ENCODE measurements at regions not wholly inside any gene's neighbourhood (a gene's known extent, or its start where the extent isn't known, plus 50 kb on each side); places are given as distances from the start of the nearest gene placed in this dataset.
"Not testable (repeated sequence)": the region's sequence is repeated elsewhere in the genome, so short reads cannot be mapped to it uniquely, and the experiment has no call there.

DNA sequence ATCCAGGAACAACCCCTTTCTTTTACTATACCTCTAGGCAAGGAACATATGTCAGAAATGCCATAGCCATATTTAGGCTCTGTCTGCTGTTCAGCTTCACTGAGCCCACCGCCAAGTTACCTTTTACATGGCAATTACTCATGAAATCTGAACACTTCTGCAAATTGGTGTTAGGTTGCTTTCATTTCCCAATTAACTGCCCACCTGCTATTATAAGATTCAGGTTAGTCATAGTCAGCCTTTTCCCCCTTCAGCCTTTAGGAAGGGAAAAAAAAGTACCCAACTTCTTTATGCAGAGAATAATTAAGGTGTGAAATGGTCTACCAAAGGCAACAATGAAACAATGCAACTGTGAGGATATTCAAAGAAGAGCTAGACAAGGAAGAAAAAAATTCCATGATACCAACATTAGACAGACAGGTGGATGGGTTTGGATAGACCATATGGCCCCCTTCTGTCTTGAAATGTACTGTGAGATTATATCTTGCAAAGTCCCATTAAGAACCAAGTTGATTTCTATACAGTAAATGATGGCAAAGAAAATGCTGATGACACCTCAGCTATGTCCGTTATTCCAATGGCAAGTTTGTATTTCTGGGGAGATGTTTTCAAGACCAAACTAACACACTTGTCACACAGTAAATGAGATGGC lies 442.1 kb upstream of the NRP1 start:
- POLR2A ChIA-PET = no interaction called here
- H3K4me3 ChIP-seq (ENCODE audit: control insufficient read depth in 1 of 7, extremely low read depth in 1 of 7, insufficient read depth in 4 of 7, low read depth in 2 of 7, low read length in 6 of 7) = no peak overlapping the region
- H3K36me3 ChIP-seq (ENCODE audit: control insufficient read depth in 4 of 4, insufficient read depth in 4 of 4, low read length in 3 of 4) = no peaks in the 10 kb centered on the region
- no peak for DNase-seq
- peaks cover 0 to 3% (median 0%) of the 10 kb centered on the region in 5 experiments for H3K27me3 ChIP-seq (replicated peaks in 2 of 5; ENCODE audit: control insufficient read depth in 4 of 5, insufficient read depth in 5 of 5, low read length in 4 of 5)
- CTCF ChIA-PET = no interaction called here
- H3K27ac ChIP-seq (ENCODE audit: insufficient read depth in 1 of 2, low read depth in 1 of 2, low read length in 2 of 2, poor library complexity in 1 of 2, severe bottlenecking in 2 of 2) = no peak overlapping the region
- H3K9me3 ChIP-seq (ENCODE audit: control extremely low read depth in 1 of 5, control insufficient read depth in 4 of 5, insufficient read depth in 2 of 5, low read depth in 1 of 5, low read length in 4 of 5) = no peaks in the 10 kb centered on the region
- 100% methylated on average over 1 of the region's 2 CpGs for WGBS (ENCODE audit: insufficient coverage)
- H3K4me1 ChIP-seq (ENCODE audit: control extremely low read depth in 1 of 4, control insufficient read depth in 4 of 4, insufficient read depth in 4 of 4, low read length in 3 of 4) = peaks cover 5 to 15% (median 8%) of the 10 kb centered on the region in 4 experiments

GRCh38 chr10:33774857-33775256 lies 440.4 kb upstream of the NRP1 start:
- H3K27me3 ChIP-seq (replicated peaks in 2 of 5; ENCODE audit: control insufficient read depth in 4 of 5, insufficient read depth in 5 of 5, low read length in 4 of 5) = peaks cover 0 to 3% (median 0%) of the 10 kb centered on the region in 5 experiments
- ChIA-PET POLR2A (interaction anchor here (0.6 kb wide), 1 partner anchor 177 kb away, joined by 3 read pairs; no protein-coding TSS in a partner anchor), CTCF (no interaction called here)
- no peaks in the 10 kb centered on the region for H3K36me3 ChIP-seq (ENCODE audit: control insufficient read depth in 4 of 4, insufficient read depth in 4 of 4, low read length in 3 of 4)
- H3K27ac ChIP-seq (ENCODE audit: insufficient read depth in 1 of 2, low read depth in 1 of 2, low read length in 2 of 2, poor library complexity in 1 of 2, severe bottlenecking in 2 of 2) = no peak overlapping the region
- DNase-seq = no peak
- H3K9me3 ChIP-seq (ENCODE audit: control extremely low read depth in 1 of 5, control insufficient read depth in 4 of 5, insufficient read depth in 2 of 5, low read depth in 1 of 5, low read length in 4 of 5) = no peaks in the 10 kb centered on the region
- H3K4me3 ChIP-seq (ENCODE audit: control insufficient read depth in 1 of 7, extremely low read depth in 1 of 7, insufficient read depth in 4 of 7, low read depth in 2 of 7, low read length in 6 of 7) = no peak overlapping the region
- WGBS (ENCODE audit: insufficient coverage) = 97% methylated on average over 3 of the region's 4 CpGs
- H3K4me1 ChIP-seq (ENCODE audit: control extremely low read depth in 1 of 4, control insufficient read depth in 4 of 4, insufficient read depth in 4 of 4, low read length in 3 of 4) = peaks cover 5 to 15% (median 8%) of the 10 kb centered on the region in 4 experiments

DNA sequence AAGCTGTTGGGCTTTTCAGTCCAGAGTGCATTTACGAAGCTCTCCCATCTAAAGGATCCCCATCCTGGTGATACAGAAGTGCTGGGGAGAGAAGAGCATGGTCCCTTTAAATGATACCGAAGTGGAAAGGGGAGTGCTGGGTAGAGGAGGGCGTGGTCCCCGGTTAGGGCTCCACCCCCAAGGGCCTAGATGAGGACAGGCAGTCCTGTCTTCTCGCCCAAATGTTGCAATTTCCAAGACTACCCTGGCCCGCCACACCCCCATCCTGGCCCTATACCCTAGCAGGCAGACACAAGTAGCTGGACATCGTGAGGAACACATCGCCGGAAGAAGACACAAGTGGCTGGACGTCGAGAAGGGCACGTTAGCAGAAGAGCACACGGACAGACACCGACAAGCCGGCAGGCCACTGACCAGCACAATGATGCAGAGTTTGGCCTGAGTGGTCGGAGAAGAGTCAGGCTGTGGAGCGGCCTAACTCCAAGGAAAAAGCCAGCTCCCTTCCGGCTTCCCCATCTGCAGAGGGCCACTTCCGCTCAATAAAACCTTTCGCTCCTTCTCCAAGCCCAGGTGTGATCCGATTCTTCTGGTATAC lies 439.5 kb upstream of the NRP1 start:
- Histone ChIP-seq H3K4me3 (ENCODE audit: control insufficient read depth in 1 of 7, extremely low read depth in 1 of 7, insufficient read depth in 4 of 7, low read depth in 2 of 7, low read length in 6 of 7) (no peak overlapping the region), H3K27ac (ENCODE audit: insufficient read depth in 1 of 2, low read depth in 1 of 2, low read length in 2 of 2, poor library complexity in 1 of 2, severe bottlenecking in 2 of 2) (no peak overlapping the region), H3K4me1 (ENCODE audit: control extremely low read depth in 1 of 4, control insufficient read depth in 4 of 4, insufficient read depth in 4 of 4, low read length in 3 of 4) (peaks cover 5 to 15% (median 8%) of the 10 kb centered on the region in 4 experiments), H3K36me3 (ENCODE audit: control insufficient read depth in 4 of 4, insufficient read depth in 4 of 4, low read length in 3 of 4) (no peaks in the 10 kb centered on the region), H3K27me3 (replicated peaks in 2 of 5; ENCODE audit: control insufficient read depth in 4 of 5, insufficient read depth in 5 of 5, low read length in 4 of 5) (peaks cover 0 to 3% (median 0%) of the 10 kb centered on the region in 5 experiments), H3K9me3 (ENCODE audit: control extremely low read depth in 1 of 5, control insufficient read depth in 4 of 5, insufficient read depth in 2 of 5, low read depth in 1 of 5, low read length in 4 of 5) (no peaks in the 10 kb centered on the region)
- DNase-seq = no peak
- over 99% methylated on average over 18 of the region's 21 CpGs for WGBS (ENCODE audit: insufficient coverage)
- ChIA-PET POLR2A (interaction anchor here (0.7 kb wide), 1 partner anchor 58 kb away, joined by 3 read pairs; no protein-coding TSS in a partner anchor), CTCF (no interaction called here)

- POLR2A ChIA-PET = interaction anchor here (0.7 kb wide), 1 partner anchor 58 kb away, joined by 3 read pairs; no protein-coding TSS in a partner anchor
- WGBS (ENCODE audit: insufficient coverage) = 0% methylated on average over 3 of the region's 4 CpGs
Observed at GRCh38 chr10:33773253-33773573, 438.7 kb upstream of the NRP1 start.

GRCh38 chr10:33772370-33773252 lies 438.1 kb upstream of the NRP1 start:
- DNase-seq = peak; percentile 15 to 72 (median 60)
- Histone ChIP-seq H3K4me1 (ENCODE audit: control extremely low read depth in 1 of 4, control insufficient read depth in 4 of 4, insufficient read depth in 4 of 4, low read length in 3 of 4) (peaks cover 5 to 15% (median 8%) of the 10 kb centered on the region in 4 experiments), H3K9me3 (ENCODE audit: control extremely low read depth in 1 of 5, control insufficient read depth in 4 of 5, insufficient read depth in 2 of 5, low read depth in 1 of 5, low read length in 4 of 5) (no peaks in the 10 kb centered on the region), H3K27me3 (replicated peaks in 2 of 5; ENCODE audit: control insufficient read depth in 4 of 5, insufficient read depth in 5 of 5, low read length in 4 of 5) (peaks cover 0 to 3% (median 0%) of the 10 kb centered on the region in 5 experiments), H3K36me3 (ENCODE audit: control insufficient read depth in 4 of 4, insufficient read depth in 4 of 4, low read length in 3 of 4) (no peaks in the 10 kb centered on the region), H3K4me3 (ENCODE audit: control insufficient read depth in 1 of 7, extremely low read depth in 1 of 7, insufficient read depth in 4 of 7, low read depth in 2 of 7, low read length in 6 of 7) (peak overlapping the region in 6 of 7 experiments; percentile 13 to 69 (median 36)), H3K27ac (ENCODE audit: insufficient read depth in 1 of 2, low read depth in 1 of 2, low read length in 2 of 2, poor library complexity in 1 of 2, severe bottlenecking in 2 of 2) (no peak overlapping the region)
- CTCF ChIA-PET = no interaction called here
- WGBS (ENCODE audit: insufficient coverage) = 31% methylated on average over 6 of the region's 16 CpGs
- POLR2A ChIA-PET = no interaction called here

More at GRCh38 chr10:33773253-33773573, 438.7 kb upstream of the NRP1 start:
- Histone ChIP-seq H3K4me3 (ENCODE audit: control insufficient read depth in 1 of 7, extremely low read depth in 1 of 7, insufficient read depth in 4 of 7, low read depth in 2 of 7, low read length in 6 of 7) (peak overlapping the region in 5 of 7 experiments; percentile 29 to 69 (median 38)), H3K27ac (ENCODE audit: insufficient read depth in 1 of 2, low read depth in 1 of 2, low read length in 2 of 2, poor library complexity in 1 of 2, severe bottlenecking in 2 of 2) (no peak overlapping the region), H3K36me3 (ENCODE audit: control insufficient read depth in 4 of 4, insufficient read depth in 4 of 4, low read length in 3 of 4) (no peaks in the 10 kb centered on the region), H3K9me3 (ENCODE audit: control extremely low read depth in 1 of 5, control insufficient read depth in 4 of 5, insufficient read depth in 2 of 5, low read depth in 1 of 5, low read length in 4 of 5) (no peaks in the 10 kb centered on the region), H3K4me1 (ENCODE audit: control extremely low read depth in 1 of 4, control insufficient read depth in 4 of 4, insufficient read depth in 4 of 4, low read length in 3 of 4) (peaks cover 5 to 15% (median 8%) of the 10 kb centered on the region in 4 experiments), H3K27me3 (replicated peaks in 2 of 5; ENCODE audit: control insufficient read depth in 4 of 5, insufficient read depth in 5 of 5, low read length in 4 of 5) (peaks cover 0 to 3% (median 0%) of the 10 kb centered on the region in 5 experiments)
- CTCF ChIA-PET = no interaction called here
- DNase-seq = no peak

GRCh38 chr10:33771856-33772255 lies 437.4 kb upstream of the NRP1 start:
- H3K36me3 ChIP-seq (ENCODE audit: control insufficient read depth in 4 of 4, insufficient read depth in 4 of 4, low read length in 3 of 4); POLR2A ChIA-PET; H3K9me3 ChIP-seq (ENCODE audit: control extremely low read depth in 1 of 5, control insufficient read depth in 4 of 5, insufficient read depth in 2 of 5, low read depth in 1 of 5, low read length in 4 of 5); DNase-seq; CTCF ChIA-PET; H3K4me3 ChIP-seq (ENCODE audit: control insufficient read depth in 1 of 7, extremely low read depth in 1 of 7, insufficient read depth in 4 of 7, low read depth in 2 of 7, low read length in 6 of 7); H3K27ac ChIP-seq (ENCODE audit: insufficient read depth in 1 of 2, low read depth in 1 of 2, low read length in 2 of 2, poor library complexity in 1 of 2, severe bottlenecking in 2 of 2); H3K27me3 ChIP-seq (replicated peaks in 2 of 5; ENCODE audit: control insufficient read depth in 4 of 5, insufficient read depth in 5 of 5, low read length in 4 of 5): not testable (repeated sequence)
- 83% methylated on average over 6 of the region's 8 CpGs for WGBS (ENCODE audit: insufficient coverage)
- H3K4me1 ChIP-seq (ENCODE audit: control extremely low read depth in 1 of 4, control insufficient read depth in 4 of 4, insufficient read depth in 4 of 4, low read length in 3 of 4) = peaks cover 5 to 15% (median 8%) of the 10 kb centered on the region in 4 experiments

Measured in common myeloid progenitor, CD34-positive (primary cell).